HepG2 (cell line): ENCODE measurements at regions not wholly inside any gene's neighbourhood (a gene's known extent, or its start where the extent isn't known, plus 50 kb on each side); places are given as distances from the start of the nearest gene placed in this dataset.

Source experiments
- ATAC-seq: fragments of 200-7000 bp; cut with Tn5 transposase; 3 replicates; pipeline ENCODE4 v1.9.1; 2020; ENCODE audit warnings: mild to moderate bottlenecking, moderate library complexity
- BruUV-seq: library from RNA; stranded (reverse); fragments of 400-500 nt; replicated peaks from 2 replicates; lab custom pipeline; 2021; lab: Mats Ljungman, UMichigan
- CTCF ChIA-PET: fragments of 300-600 bp; formaldehyde crosslinking; extraction: SDS; loops from one replicate; lab custom pipeline; 2021; ENCODE audit warnings: low total read pairs, inconsistent platforms, low intra/inter-chr PET ratio; lab: Yijun Ruan, JAX
- POLR2A ChIA-PET: fragments of 350-600 bp; sonication (Branson Sonifier 250); formaldehyde crosslinking; loops from one replicate; lab custom pipeline; 2020; ENCODE audit warnings: antibody characterized with exemption, inconsistent platforms; lab: Yijun Ruan, JAX
- DNase-seq: peaks from one replicate; pipeline ENCODE4 v3.0.0-alpha.2; 2015; ENCODE audit warnings: low spot score
- FAIRE-seq: peaks from 3 replicates; lab custom pipeline; 2011; peaks lifted over from hg19 to GRCh38; lab: Jason Lieb, UNC
- H2AFZ ChIP-seq: one replicate; pipeline ENCODE4 v1.6.1; 2011; ENCODE audit warnings: low read length, inconsistent platforms
- H3K27ac ChIP-seq: fragments of 300-600 bp; 3 replicates; pipeline ENCODE4 v1.8.0; 2011; ENCODE audit warnings: mixed run types, mild to moderate bottlenecking, mixed read lengths, low read length, inconsistent platforms; ENCODE audit not compliant: insufficient read depth; ENCODE audit errors: extremely low read length
- H3K27me3 ChIP-seq, 2 experiments: fragments of 200-600 bp in 1 of 2; 2 replicates in 1 of 2; 3 replicates in 1 of 2; pipeline versions ENCODE4 v1.6.0 to v1.8.0; 2011; ENCODE audit warnings: low read length in 2 of 2, mild to moderate bottlenecking in 2 of 2, moderate library complexity in 2 of 2, inconsistent platforms in 1 of 2; ENCODE audit not compliant: insufficient read depth in 2 of 2, control insufficient read depth in 1 of 2
- H3K36me3 ChIP-seq, 2 experiments: fragments of 200-600 bp in 1 of 2; replicated peaks in 1 of 2; 2 replicates in 1 of 2; 3 replicates in 1 of 2; pipeline versions ENCODE4 v1.5.1 to v1.8.0; 2011; ENCODE audit warnings: low read length in 2 of 2, inconsistent platforms in 1 of 2; ENCODE audit not compliant: insufficient read depth in 2 of 2, control insufficient read depth in 1 of 2
- H3K4me1 ChIP-seq: 2 replicates; pipeline ENCODE4 v1.5.1; 2012; ENCODE audit warnings: low read length, inconsistent platforms; ENCODE audit not compliant: insufficient read depth
- H3K4me2 ChIP-seq: 2 replicates; pipeline ENCODE4 v1.6.0; 2011; ENCODE audit warnings: low read depth, low read length, inconsistent platforms
- H3K4me3 ChIP-seq, 3 experiments: fragments of 200-600 bp in 1 of 3; sonication (generic), shearing (Covaris generic) in 1 of 3; replicated peaks in 1 of 3; 2 replicates each; pipeline ENCODE4 v1.5.1; 2011 to 2016; ENCODE audit warnings: low read length in 3 of 3, inconsistent platforms in 2 of 3, low read depth in 2 of 3, mild to moderate bottlenecking in 2 of 3, control low read depth in 1 of 3, mixed read lengths in 1 of 3; ENCODE audit not compliant: insufficient read depth in 1 of 3
- H3K79me2 ChIP-seq: one replicate; pipeline ENCODE4 v1.6.1; 2011; ENCODE audit warnings: low read length, inconsistent platforms; ENCODE audit not compliant: insufficient read depth
- H3K9ac ChIP-seq: 2 replicates; pipeline ENCODE4 v1.6.0; 2011; ENCODE audit warnings: mild to moderate bottlenecking, low read depth, low read length, inconsistent platforms; ENCODE audit not compliant: insufficient read depth
- H3K9me3 ChIP-seq: 2 replicates; pipeline ENCODE4 v1.5.1; 2012; ENCODE audit warnings: mild to moderate bottlenecking, low read length
- H4K20me1 ChIP-seq: 2 replicates; pipeline ENCODE4 v1.6.0; 2011; ENCODE audit warnings: inconsistent platforms, mild to moderate bottlenecking, low read length, moderate library complexity; ENCODE audit not compliant: insufficient read depth
- ZNF296 ChIP-seq: sonication (generic); formaldehyde crosslinking; conservative IDR thresholded peaks from 2 replicates; pipeline ENCODE4 v1.5.0; 2020; ENCODE audit warnings: mild to moderate bottlenecking, missing genetic modification reagents
- ZNF407 ChIP-seq: sonication (generic); formaldehyde crosslinking; IDR thresholded peaks from one replicate; pipeline ENCODE4 v1.5.1; 2020; ENCODE audit warnings: mild to moderate bottlenecking, missing genetic modification reagents; ENCODE audit errors: not compliant biosample characterization
- WGBS: methylation state at CpG from one replicate; pipeline ENCODE4 v1.1.6; 2017; ENCODE audit warnings: low lambda C conversion rate; 5-methylcytosine and 5-hydroxymethylcytosine counted together
- in situ Hi-C: cut with HindIII; loops from 2 replicates; pipeline ENCODE4 v1.10.0; 2017; ENCODE audit warnings: low pct_unique_long_range_greater_than_20kb; ENCODE audit not compliant: extremely low pct_ligation_motif_present
- intact Hi-C: fragments of 100-400 bp; cut with micrococcal nuclease; formaldehyde crosslinking; loops from one replicate; pipeline ENCODE4 v1.10.0; 2022; ENCODE audit not compliant: unreplicated experiment
- TF ChIP-seq, protein P1 (sequence below): sonication (generic); formaldehyde crosslinking; IDR thresholded peaks from 2 replicates; pipeline ENCODE4 v1.5.0; 2020; ENCODE audit warnings: mild to moderate bottlenecking, missing genetic modification reagents, borderline replicate concordance
- TF ChIP-seq, protein P2 (sequence below): sonication (generic); formaldehyde crosslinking; IDR thresholded peaks from 2 replicates; pipeline ENCODE4 v1.4.0; 2020; ENCODE audit warnings: missing genetic modification reagents
- TF ChIP-seq, protein P3 (sequence below): sonication (generic); formaldehyde crosslinking; IDR thresholded peaks from 2 replicates; pipeline ENCODE4 v1.5.0; 2020; ENCODE audit warnings: missing genetic modification reagents

DNA sequence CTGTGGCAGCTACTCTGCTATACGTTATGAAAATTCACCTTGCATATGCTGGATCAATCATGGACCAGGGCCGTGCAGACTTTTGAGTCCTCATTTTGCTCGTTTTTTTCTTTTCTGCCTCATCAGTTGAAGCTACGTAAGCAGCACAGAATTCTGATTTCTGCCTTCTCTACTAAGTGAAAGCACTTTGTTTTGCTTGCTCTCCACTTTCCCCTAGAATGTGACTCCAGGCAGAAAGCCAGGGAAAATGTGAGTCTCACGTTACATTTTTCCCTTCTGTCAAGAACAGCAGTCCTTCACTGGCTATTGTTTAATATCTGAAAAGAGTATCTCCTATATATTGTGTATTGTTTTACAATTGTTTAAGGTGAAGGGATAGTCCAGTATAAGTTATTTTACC is 1840.1 kb downstream of the PCDH7 start:
- Histone ChIP-seq H2AFZ (no peak overlapping the region), H3K9me3 (no peaks in the 10 kb centered on the region), H3K27ac (no peak overlapping the region), H3K9ac (no peak overlapping the region), H3K79me2 (no peaks in the 10 kb centered on the region), H3K27me3 (no peaks in the 10 kb centered on the region), H3K4me2 (no peak overlapping the region), H3K36me3 (no peaks in the 10 kb centered on the region), H4K20me1 (no peaks in the 10 kb centered on the region), H3K4me1 (no peaks in the 10 kb centered on the region), H3K4me3 (no peak overlapping the region)
- WGBS = 9% methylated on average over 5 of the region's 5 CpGs
- ATAC-seq = no peak
- in situ Hi-C loops = no loop called here
- CTCF ChIA-PET = no interaction called here
- intact Hi-C loops = no loop called here
- no peak for FAIRE-seq
- no peak for DNase-seq
- POLR2A ChIA-PET = no interaction called here
- no TSS peak for BruUV-seq
- no peak for TF ChIP-seq ZNF296 (CRISPR knock-in tag)
- TF ChIP-seq, protein P1, sequence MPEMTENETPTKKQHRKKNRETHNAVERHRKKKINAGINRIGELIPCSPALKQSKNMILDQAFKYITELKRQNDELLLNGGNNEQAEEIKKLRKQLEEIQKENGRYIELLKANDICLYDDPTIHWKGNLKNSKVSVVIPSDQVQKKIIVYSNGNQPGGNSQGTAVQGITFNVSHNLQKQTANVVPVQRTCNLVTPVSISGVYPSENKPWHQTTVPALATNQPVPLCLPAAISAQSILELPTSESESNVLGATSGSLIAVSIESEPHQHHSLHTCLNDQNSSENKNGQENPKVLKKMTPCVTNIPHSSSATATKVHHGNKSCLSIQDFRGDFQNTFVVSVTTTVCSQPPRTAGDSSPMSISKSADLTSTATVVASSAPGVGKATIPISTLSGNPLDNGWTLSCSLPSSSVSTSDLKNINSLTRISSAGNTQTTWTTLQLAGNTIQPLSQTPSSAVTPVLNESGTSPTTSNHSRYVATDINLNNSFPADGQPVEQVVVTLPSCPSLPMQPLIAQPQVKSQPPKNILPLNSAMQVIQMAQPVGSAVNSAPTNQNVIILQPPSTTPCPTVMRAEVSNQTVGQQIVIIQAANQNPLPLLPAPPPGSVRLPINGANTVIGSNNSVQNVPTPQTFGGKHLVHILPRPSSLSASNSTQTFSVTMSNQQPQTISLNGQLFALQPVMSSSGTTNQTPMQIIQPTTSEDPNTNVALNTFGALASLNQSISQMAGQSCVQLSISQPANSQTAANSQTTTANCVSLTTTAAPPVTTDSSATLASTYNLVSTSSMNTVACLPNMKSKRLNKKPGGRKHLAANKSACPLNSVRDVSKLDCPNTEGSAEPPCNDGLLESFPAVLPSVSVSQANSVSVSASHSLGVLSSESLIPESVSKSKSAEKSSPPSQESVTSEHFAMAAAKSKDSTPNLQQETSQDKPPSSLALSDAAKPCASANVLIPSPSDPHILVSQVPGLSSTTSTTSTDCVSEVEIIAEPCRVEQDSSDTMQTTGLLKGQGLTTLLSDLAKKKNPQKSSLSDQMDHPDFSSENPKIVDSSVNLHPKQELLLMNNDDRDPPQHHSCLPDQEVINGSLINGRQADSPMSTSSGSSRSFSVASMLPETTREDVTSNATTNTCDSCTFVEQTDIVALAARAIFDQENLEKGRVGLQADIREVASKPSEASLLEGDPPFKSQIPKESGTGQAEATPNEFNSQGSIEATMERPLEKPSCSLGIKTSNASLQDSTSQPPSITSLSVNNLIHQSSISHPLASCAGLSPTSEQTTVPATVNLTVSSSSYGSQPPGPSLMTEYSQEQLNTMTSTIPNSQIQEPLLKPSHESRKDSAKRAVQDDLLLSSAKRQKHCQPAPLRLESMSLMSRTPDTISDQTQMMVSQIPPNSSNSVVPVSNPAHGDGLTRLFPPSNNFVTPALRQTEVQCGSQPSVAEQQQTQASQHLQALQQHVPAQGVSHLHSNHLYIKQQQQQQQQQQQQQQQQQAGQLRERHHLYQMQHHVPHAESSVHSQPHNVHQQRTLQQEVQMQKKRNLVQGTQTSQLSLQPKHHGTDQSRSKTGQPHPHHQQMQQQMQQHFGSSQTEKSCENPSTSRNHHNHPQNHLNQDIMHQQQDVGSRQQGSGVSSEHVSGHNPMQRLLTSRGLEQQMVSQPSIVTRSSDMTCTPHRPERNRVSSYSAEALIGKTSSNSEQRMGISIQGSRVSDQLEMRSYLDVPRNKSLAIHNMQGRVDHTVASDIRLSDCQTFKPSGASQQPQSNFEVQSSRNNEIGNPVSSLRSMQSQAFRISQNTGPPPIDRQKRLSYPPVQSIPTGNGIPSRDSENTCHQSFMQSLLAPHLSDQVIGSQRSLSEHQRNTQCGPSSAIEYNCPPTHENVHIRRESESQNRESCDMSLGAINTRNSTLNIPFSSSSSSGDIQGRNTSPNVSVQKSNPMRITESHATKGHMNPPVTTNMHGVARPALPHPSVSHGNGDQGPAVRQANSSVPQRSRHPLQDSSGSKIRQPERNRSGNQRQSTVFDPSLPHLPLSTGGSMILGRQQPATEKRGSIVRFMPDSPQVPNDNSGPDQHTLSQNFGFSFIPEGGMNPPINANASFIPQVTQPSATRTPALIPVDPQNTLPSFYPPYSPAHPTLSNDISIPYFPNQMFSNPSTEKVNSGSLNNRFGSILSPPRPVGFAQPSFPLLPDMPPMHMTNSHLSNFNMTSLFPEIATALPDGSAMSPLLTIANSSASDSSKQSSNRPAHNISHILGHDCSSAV (CRISPR knock-in tag) = no peak
- TF ChIP-seq ZNF407 (CRISPR knock-in tag) = no peak
- TF ChIP-seq, protein P2, sequence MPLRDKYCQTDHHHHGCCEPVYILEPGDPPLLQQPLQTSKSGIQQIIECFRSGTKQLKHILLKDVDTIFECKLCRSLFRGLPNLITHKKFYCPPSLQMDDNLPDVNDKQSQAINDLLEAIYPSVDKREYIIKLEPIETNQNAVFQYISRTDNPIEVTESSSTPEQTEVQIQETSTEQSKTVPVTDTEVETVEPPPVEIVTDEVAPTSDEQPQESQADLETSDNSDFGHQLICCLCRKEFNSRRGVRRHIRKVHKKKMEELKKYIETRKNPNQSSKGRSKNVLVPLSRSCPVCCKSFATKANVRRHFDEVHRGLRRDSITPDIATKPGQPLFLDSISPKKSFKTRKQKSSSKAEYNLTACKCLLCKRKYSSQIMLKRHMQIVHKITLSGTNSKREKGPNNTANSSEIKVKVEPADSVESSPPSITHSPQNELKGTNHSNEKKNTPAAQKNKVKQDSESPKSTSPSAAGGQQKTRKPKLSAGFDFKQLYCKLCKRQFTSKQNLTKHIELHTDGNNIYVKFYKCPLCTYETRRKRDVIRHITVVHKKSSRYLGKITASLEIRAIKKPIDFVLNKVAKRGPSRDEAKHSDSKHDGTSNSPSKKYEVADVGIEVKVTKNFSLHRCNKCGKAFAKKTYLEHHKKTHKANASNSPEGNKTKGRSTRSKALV (CRISPR knock-in tag) = no peak
- TF ChIP-seq, protein P3, sequence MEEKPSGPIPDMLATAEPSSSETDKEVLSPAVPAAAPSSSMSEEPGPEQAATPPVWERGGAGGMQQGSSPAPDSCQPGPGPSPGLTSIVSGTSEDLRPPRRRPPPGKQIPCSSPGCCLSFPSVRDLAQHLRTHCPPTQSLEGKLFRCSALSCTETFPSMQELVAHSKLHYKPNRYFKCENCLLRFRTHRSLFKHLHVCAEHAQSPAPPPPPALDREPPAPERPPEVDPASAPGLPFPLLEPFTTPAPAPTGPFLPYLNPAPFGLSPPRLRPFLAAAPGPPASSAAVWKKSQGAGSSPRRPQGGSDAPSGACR (CRISPR knock-in tag) = no peak
